Activated CD4-positive, alpha-beta T cell treated with anti-CD3 and anti-CD28 coated beads, Interleukin-2, amount 10 ng/mL, durations not matched to agents 7 days and 5 days (primary cell): ENCODE measurements at regions not wholly inside any gene's neighbourhood (a gene's known extent, or its start where the extent isn't known, plus 50 kb on each side); places are given as distances from the start of the nearest gene placed in this dataset.

ENCODE experiments used
- CTCF ChIA-PET: fragments of 350-600 bp; sonication (Branson Sonifier 250); formaldehyde crosslinking; loops from one replicate; lab custom pipeline; 2021; ENCODE audit warnings: antibody characterized with exemption; lab: Charles Lee
- POLR2A ChIA-PET: fragments of 350-600 bp; sonication (Branson Sonifier 250); formaldehyde crosslinking; loops from one replicate; lab custom pipeline; 2021; ENCODE audit warnings: antibody characterized with exemption; lab: Charles Lee
- DNase-seq: peaks from one replicate; pipeline ENCODE4 v3.0.0-alpha.2; 2020
- H3K27ac Mint-ChIP-seq: one replicate; pipeline ENCODE4 v1.8.0; 2021; ENCODE audit warnings: mild to moderate bottlenecking, moderate library complexity, mixed read lengths
- H3K27me3 Mint-ChIP-seq: one replicate; pipeline ENCODE4 v1.8.0; 2021; ENCODE audit warnings: mixed read lengths
- H3K36me3 Mint-ChIP-seq: one replicate; pipeline ENCODE4 v1.8.0; 2021; ENCODE audit warnings: low read depth, mixed read lengths
- H3K4me1 Mint-ChIP-seq: one replicate; pipeline ENCODE4 v1.8.0; 2021; ENCODE audit warnings: mixed read lengths
- H3K4me3 Mint-ChIP-seq: one replicate; pipeline ENCODE4 v1.8.0; 2021; ENCODE audit warnings: mild to moderate bottlenecking, moderate library complexity, mixed read lengths
- H3K9me3 Mint-ChIP-seq: one replicate; pipeline ENCODE4 v1.8.0; 2021; ENCODE audit warnings: mixed read lengths

- no peaks in the 10 kb centered on the region for H3K27me3 Mint-ChIP-seq
- ChIA-PET CTCF (no interaction called here), POLR2A (no interaction called here)
- H3K4me1 Mint-ChIP-seq = no peaks in the 10 kb centered on the region
- H3K9me3 Mint-ChIP-seq = no peaks in the 10 kb centered on the region
- H3K27ac Mint-ChIP-seq = no peak overlapping the region
- DNase-seq = no peak
- H3K4me3 Mint-ChIP-seq = no peak overlapping the region
- no peaks in the 10 kb centered on the region for H3K36me3 Mint-ChIP-seq
These were observed 214.6 kb upstream of the ECI2 start for GRCh38 chr6:4349931-4350330.

DNA sequence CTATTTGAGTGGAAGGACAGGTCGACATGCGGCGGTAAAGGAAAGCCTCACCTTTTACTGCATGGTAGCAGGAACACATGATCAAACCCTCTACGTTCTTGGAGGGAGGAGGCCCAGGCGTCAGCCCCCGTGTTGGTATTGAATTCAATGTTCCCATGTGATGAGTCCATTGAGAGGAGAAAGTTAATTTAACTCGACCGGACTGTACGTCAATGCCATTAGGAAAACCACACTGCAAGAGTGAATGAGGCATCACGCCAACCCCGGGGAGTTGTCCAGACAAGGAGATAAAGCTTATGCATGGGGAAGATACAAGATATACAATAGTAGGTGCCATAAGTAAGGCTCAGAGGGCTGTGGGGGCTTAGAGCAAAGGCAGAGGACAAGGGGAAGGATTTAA is 213.9 kb upstream of the ECI2 start:
- no peak overlapping the region for H3K27ac Mint-ChIP-seq
- H3K27me3 Mint-ChIP-seq = no peaks in the 10 kb centered on the region
- ChIA-PET POLR2A (no interaction called here), CTCF (no interaction called here)
- no peaks in the 10 kb centered on the region for H3K9me3 Mint-ChIP-seq
- DNase-seq = no peak
- no peaks in the 10 kb centered on the region for H3K36me3 Mint-ChIP-seq
- H3K4me3 Mint-ChIP-seq = no peak overlapping the region
- H3K4me1 Mint-ChIP-seq = no peaks in the 10 kb centered on the region

- no peaks in the 10 kb centered on the region for H3K36me3 Mint-ChIP-seq
- DNase-seq = no peak
These were observed 213.2 kb upstream of the ECI2 start for GRCh38 chr6:4348462-4349112.

GRCh38 chr6:4347877-4348276 is 212.5 kb upstream of the ECI2 start:
- no peak overlapping the region for H3K27ac Mint-ChIP-seq
- no peaks in the 10 kb centered on the region for H3K4me1 Mint-ChIP-seq
- ChIA-PET CTCF (no interaction called here), POLR2A (no interaction called here)
- no peaks in the 10 kb centered on the region for H3K36me3 Mint-ChIP-seq
- no peak overlapping the region for H3K4me3 Mint-ChIP-seq
- no peaks in the 10 kb centered on the region for H3K9me3 Mint-ChIP-seq
- H3K27me3 Mint-ChIP-seq = peaks cover under 1% of the 10 kb centered on the region
- DNase-seq = no peak

More at GRCh38 chr6:4348462-4349112, 213.2 kb upstream of the ECI2 start:
- no peak overlapping the region for H3K4me3 Mint-ChIP-seq
- ChIA-PET CTCF (no interaction called here), POLR2A (no interaction called here)
- no peaks in the 10 kb centered on the region for H3K9me3 Mint-ChIP-seq
- no peaks in the 10 kb centered on the region for H3K4me1 Mint-ChIP-seq
- no peak overlapping the region for H3K27ac Mint-ChIP-seq
- H3K27me3 Mint-ChIP-seq = no peaks in the 10 kb centered on the region

GRCh38 chr6:4346659-4347333 is 211.4 kb upstream of the ECI2 start:
- ChIA-PET CTCF (no interaction called here), POLR2A (no interaction called here)
- Mint-ChIP-seq H3K9me3 (no peaks in the 10 kb centered on the region), H3K27ac (no peak overlapping the region), H3K27me3 (peaks cover 4% of the 10 kb centered on the region), H3K4me1 (no peaks in the 10 kb centered on the region), H3K4me3 (no peak overlapping the region), H3K36me3 (no peaks in the 10 kb centered on the region)
- DNase-seq = no peak

DNA sequence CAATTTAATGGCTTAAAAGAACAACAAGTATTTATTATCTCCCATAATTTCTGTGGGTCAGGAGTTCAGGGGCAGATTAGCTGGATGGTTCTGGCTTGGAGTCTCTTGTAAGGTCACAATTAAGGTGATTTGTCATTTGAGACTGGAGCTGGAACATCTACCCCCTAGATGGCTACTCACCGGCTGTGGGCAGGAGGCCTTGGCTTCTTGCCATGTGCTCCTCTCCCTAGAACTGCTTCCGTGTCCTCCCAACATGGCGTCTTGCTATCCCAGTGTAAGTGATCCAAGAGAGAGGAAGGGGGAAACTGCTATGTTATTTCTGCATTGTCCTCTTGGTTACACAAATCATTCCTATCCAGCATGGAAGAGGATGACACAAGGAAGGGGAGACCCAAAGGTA is 210.2 kb upstream of the ECI2 start:
- DNase-seq = no peak

DNA sequence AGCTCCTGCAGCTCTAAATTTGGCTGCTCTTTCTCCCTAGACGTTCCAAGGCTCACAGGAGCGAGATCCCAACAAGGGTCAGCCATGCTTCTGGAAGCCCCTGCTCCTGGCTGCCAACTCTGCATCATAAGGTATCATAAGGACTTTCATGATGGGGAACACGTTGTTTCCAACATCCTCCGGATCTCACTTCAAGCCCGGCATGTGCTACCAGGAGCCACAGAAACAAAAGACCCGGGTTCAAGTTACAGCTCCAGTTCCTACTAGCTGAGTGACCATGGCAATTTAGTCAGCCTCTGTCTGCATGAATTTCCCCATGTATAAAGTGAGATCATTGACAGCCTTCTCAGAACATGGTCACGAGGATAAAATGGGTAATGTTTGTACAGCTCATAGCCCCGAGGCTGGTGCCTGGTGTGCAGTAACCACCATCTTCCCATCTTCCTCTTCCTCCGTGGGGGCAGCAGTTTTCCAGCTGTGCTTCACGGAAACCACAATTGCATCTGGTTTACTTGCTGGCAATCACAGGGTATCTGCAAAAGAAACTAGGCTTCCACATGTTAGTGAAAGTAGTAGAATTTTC is 209.0 kb upstream of the ECI2 start:
- ChIA-PET POLR2A (no interaction called here), CTCF (no interaction called here)
- Mint-ChIP-seq H3K4me1 (no peaks in the 10 kb centered on the region), H3K4me3 (no peak overlapping the region), H3K36me3 (no peaks in the 10 kb centered on the region), H3K27ac (no peak overlapping the region), H3K9me3 (no peaks in the 10 kb centered on the region), H3K27me3 (peaks cover 4% of the 10 kb centered on the region)
- DNase-seq = no peak

More for the DNA sequence above, 210.2 kb upstream of the ECI2 start:
- H3K27me3 Mint-ChIP-seq = peaks cover 4% of the 10 kb centered on the region
- H3K36me3 Mint-ChIP-seq = no peaks in the 10 kb centered on the region
- POLR2A ChIA-PET = no interaction called here
- no peak overlapping the region for H3K4me3 Mint-ChIP-seq
- no peaks in the 10 kb centered on the region for H3K4me1 Mint-ChIP-seq
- CTCF ChIA-PET = no interaction called here
- H3K27ac Mint-ChIP-seq = no peak overlapping the region
- H3K9me3 Mint-ChIP-seq = no peaks in the 10 kb centered on the region

DNA sequence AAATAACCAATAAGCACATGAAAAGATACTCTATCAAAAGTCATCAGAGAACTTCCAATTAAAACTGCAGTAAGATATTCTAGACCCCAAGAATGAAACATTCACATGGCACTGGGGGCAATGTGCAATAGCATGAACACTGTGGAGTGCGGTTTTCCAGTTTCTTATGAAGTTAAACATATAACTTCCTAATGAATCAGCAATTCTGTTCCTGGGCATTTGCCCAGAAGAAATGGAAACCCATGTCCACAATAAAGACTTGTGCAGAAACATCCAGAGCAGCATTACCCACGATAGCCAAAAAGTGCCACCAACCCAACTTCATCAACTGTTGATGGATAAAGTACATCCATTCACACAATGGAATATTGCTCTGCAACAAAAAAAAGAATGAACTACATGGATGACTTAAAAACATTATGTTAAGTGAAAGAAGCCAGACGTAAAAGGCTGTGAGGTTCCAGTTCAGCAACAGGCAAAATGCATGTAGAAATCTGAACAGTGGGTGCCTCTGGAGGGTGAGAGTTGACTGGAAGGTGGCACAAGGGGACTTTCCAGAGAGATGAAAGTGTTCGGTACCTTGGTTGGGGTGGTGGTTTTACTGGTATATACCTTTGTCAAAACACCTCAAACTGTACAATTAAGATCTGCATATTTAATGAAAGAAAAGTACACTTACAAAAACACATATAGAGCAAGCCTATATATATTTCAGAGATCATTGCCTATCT is 207.2 kb upstream of the ECI2 start:
- Mint-ChIP-seq H3K27me3 (peaks cover 4% of the 10 kb centered on the region), H3K27ac (no peak overlapping the region)
- no peak for DNase-seq

DNA sequence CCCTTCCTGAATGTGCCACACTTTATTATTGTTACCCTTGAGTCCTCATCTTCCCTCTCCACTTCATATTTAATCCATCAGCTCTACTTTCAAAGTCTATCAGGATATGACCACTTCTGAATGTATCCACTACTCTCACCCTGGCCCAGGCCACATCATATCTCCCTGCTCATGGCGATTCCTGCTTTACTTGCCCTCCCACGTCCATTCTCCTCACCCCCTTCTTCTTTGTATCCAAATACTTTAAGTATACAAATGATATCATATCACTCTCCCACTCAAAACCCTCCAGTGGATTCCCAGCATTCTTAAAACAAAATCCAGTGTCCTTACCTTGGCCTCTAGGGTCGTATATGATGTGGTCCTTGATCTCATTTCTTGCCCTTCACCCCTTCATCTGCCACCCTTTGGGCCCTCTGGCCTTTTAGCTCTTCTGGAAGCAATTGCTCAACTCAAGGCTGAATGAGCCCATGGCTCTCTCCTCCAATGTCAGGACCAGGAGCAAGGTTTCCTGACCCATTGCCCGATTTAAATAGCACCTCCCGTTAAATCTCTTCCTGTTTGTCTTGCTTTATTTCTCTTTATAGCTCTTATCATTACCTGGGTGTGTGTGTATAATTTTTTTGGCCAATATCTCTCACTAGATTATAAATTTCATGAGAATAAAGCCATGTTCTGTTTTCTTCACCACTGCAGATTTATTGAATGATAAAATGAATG is 205.9 kb upstream of the ECI2 start:
- H3K4me1 Mint-ChIP-seq = no peaks in the 10 kb centered on the region
- no peak overlapping the region for H3K4me3 Mint-ChIP-seq
- ChIA-PET CTCF (no interaction called here), POLR2A (no interaction called here)
- no peaks in the 10 kb centered on the region for H3K9me3 Mint-ChIP-seq
- no peak overlapping the region for H3K27ac Mint-ChIP-seq
- no peaks in the 10 kb centered on the region for H3K36me3 Mint-ChIP-seq
- H3K27me3 Mint-ChIP-seq = peaks cover 4% of the 10 kb centered on the region
- no peak for DNase-seq

More for the DNA sequence above, 207.2 kb upstream of the ECI2 start:
- H3K9me3 Mint-ChIP-seq = no peaks in the 10 kb centered on the region
- POLR2A ChIA-PET = no interaction called here
- H3K4me1 Mint-ChIP-seq = no peaks in the 10 kb centered on the region
- CTCF ChIA-PET = no interaction called here
- no peaks in the 10 kb centered on the region for H3K36me3 Mint-ChIP-seq
- H3K4me3 Mint-ChIP-seq = no peak overlapping the region

DNA sequence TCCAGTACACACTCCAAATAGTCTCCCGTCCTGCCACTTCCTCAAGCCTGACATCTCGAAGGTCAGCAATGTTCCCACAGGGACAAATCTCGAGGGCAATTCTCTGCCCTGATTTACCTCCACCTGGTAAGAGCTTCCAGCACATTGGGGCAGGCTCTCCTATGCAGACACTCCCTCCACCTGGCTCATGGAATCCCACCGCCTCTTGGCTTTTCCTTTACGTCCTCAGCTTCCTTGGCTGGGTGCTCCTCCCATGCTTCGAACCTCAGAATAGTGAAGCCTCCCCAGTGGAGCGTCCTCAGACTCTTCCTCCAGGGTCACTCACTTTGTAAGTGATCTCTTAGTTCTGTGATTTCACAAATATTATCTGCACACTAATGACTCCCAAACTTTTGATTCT is 205.2 kb upstream of the ECI2 start:
- no peak overlapping the region for H3K4me3 Mint-ChIP-seq
- no peaks in the 10 kb centered on the region for H3K4me1 Mint-ChIP-seq
- CTCF ChIA-PET = no interaction called here
- H3K9me3 Mint-ChIP-seq = no peaks in the 10 kb centered on the region
- no peak for DNase-seq
- POLR2A ChIA-PET = no interaction called here
- peaks cover 4% of the 10 kb centered on the region for H3K27me3 Mint-ChIP-seq
- H3K36me3 Mint-ChIP-seq = no peaks in the 10 kb centered on the region
- H3K27ac Mint-ChIP-seq = no peak overlapping the region

DNA sequence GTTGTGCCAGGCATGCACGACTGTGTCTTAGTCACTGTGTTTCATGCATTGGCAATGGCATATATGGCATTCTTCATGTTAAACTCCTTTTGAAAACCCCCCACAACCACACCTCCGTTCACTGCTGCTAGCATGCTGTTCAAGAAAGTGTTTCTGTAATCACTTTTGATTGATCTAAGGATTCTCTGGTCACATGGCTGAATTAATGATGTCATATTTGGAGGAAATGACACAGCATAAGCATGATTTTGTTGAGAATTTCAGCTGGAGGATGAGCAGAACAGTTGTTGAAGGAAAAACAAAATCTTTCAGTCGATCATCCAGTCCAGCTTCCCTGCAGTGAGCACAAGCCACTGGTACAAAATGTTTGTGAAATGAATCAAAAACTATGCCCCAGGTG is 203.5 kb upstream of the ECI2 start:
- CTCF ChIA-PET = no interaction called here
- Mint-ChIP-seq H3K36me3 (no peaks in the 10 kb centered on the region), H3K4me1 (no peaks in the 10 kb centered on the region)

DNA sequence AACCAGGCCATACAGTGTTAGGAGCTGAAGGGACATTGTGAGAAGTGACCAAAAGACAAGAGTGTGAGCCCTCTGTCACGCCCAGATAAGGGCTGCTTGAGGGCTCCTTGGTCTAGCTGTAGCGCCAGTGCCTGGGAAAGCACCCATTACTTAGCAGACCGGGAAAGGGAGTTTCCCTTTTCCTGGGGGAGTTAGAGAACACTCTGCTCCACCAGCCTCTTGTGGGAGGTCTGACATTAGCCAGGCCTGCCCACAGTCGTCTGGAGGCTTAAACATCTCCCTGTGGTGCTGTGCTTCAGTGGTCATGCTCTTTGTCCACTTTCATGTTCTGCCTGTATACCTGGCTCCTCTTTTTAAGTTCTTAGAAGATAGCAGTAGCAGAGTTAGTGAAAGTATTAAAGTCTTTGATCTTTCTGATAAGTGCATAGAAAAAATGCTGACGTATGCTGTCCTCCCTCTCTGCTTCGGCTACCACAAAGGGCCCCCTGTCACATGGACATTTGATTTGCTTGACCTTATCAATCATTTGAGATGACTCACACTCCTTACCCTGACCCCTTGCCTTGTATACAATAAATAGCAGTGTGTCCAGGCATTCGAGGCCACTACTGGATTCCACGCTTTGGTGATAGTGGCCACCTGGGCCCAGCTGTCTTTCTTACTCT is 201.5 kb upstream of the ECI2 start:
- no peak for DNase-seq
- Mint-ChIP-seq H3K27me3 (no peaks in the 10 kb centered on the region), H3K27ac (no peak overlapping the region), H3K4me1 (no peaks in the 10 kb centered on the region), H3K9me3 (no peaks in the 10 kb centered on the region), H3K4me3 (no peak overlapping the region), H3K36me3 (no peaks in the 10 kb centered on the region)
- POLR2A ChIA-PET = no interaction called here
- CTCF ChIA-PET = no interaction called here

More for the DNA sequence above, 203.5 kb upstream of the ECI2 start:
- no peak overlapping the region for H3K27ac Mint-ChIP-seq
- POLR2A ChIA-PET = no interaction called here
- no peak for DNase-seq
- no peak overlapping the region for H3K4me3 Mint-ChIP-seq
- peaks cover 4% of the 10 kb centered on the region for H3K27me3 Mint-ChIP-seq
- H3K9me3 Mint-ChIP-seq = no peaks in the 10 kb centered on the region
